Kidney tubule cell (primary cell): ENCODE measurements at regions not wholly inside any gene's neighbourhood (a gene's known extent, or its start where the extent isn't known, plus 50 kb on each side); places are given as distances from the start of the nearest gene placed in this dataset.

Source experiments
- DNase-seq: peaks from one replicate; pipeline ENCODE4 v3.0.0-alpha.2; 2018; ENCODE audit warnings: low spot score

- no peak for DNase-seq
These were observed 125.8 kb upstream of the KLF4 start for GRCh38 chr9:107615321-107615720.

DNA sequence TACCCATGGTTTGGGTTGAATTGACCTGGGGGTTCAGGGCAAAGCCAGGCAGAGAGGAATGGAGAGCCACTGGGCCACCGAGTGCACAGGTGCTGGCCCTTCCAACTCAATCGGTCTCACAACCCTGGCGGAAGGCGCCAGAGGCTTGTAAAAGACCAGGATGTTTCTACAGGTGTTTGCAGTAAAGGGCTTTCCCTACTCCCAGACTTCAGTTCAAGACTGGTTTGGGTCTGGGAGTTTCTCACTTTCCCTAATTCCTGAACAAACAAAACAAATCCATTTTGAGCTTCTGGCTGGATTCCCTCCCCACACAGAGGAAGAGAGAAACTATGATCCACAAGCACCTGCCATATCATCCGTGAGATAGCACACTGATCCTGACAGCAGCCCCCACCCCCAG, 125.2 kb upstream of the KLF4 start:
- DNase-seq: no peak

DNA sequence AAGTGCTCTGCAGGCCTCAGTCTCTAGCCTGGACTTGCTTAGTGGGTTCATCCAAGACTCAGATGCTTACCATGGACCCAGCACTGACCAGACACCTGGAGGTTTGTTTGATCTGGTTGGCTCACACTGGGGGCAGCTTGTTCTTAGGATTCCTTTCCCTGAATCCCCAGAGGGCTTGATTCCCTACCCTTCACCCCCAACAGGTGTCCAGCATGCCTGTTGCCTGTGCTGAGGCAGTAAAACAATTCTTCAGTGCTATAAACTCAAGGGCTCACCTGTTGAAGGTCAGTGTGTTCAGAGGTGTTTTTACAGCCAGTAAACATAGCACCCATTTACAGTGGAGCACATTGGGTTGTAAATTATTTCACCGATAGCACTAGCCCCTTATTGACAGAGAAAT, 123.8 kb upstream of the KLF4 start:
- DNase-seq: no peak

DNA sequence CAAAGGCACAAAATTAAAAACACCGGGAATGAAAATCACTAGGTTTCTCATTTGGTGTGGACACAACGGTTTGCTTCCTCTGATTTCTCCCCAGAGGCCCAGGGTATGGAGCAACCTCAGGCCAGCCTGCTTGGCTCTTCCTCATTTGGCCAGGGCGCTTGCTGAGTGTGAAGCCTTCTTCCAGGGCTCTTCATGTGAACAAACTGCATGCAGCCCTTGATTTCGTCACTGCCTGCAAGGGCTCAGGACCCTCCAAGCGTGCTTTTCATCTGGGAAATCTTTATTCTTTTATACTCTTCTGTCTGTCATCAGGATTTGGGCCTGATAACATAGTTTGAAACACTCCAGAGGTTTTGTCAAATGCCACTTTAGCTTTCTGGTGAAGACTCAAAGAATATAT, 122.6 kb upstream of the KLF4 start:
- DNase-seq: no peak

DNA sequence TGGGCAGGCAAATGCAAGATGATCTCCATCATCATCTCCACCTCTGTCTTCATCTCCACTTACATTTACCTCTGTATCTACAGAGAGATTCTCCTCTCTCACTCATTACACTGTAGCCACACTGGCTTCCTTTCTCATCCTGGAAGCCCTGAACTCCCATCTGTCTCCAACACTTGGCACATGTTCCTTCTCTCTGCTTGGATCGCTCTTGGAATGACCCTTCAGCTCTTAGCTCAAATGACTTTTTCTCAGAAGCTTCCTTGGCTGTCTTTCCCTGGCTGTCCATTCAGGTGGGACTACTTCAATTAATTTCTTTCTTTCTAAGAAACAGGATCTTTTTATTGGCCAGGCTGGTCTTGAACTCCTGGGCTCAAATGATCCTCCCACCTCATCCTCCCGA, 120.0 kb upstream of the KLF4 start:
- DNase-seq: no peak

- DNase-seq: no peak
These were observed 116.7 kb upstream of the KLF4 start for GRCh38 chr9:107606149-107606790.

DNA sequence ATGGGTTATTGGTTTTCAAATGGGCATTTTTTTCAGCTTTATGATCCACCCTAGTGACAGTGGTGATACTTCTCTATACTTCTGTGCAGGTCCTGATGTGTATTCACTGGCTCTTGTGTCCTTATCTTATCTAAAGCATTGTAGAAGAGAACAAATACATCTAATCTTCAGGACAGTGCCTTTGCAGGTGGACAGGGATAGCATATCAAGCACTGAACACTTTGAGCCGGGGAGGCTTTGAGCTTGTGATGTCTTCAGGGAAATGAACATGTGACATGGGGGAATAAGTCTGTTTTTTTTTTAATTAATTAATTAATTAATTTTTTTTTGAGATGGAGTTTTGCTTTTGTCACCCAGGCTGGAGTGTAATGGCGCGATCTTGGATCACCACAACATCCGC, 115.5 kb upstream of the KLF4 start:
- DNase-seq: no peak

DNA sequence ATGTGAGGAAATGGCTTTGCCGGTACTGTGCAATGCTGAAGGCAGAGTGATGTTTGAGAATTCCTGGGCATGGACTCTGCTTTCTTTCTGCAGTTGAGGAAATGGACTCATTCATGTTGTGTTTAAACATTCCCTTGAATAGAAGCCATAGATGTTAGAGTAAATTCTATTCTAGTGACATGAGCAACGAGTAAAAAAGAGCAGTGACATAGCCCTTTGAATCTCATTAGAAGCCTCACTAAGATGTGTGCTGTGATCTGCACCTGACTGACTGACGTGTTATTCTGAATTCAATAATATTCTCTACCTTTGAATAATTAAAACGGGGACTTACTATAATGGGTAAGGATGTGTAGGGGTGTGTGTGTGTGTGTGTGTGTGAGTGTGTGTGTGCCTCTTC, 113.7 kb upstream of the KLF4 start:
- DNase-seq: no peak

DNA sequence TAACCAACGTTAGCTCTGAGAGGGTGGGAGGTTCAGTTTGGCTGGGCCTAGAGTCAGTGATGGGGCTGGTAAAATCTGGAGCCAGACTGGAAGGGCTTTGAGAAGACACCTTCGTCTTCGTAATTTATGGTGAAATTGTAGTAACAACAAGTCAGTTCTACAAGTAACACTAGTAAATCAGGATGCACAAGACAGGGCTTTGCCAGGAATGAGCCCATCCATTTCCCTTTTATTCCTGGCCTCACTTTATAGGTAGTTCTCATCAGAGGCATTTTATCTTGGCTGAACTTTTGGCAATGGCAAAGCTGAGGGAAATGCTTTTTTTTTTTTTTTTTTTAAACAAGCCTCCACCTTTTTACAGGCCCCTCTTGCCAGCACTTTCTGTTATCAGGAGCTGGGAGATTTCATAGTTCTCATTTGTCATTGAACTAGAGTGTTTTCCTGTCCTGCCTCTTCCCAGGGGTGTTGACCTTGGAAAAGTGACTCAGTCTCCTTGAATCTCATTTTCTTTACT, 110.5 kb upstream of the KLF4 start:
- no peak for DNase-seq

- peak; percentile 81 for DNase-seq
These were observed 108.2 kb upstream of the KLF4 start for GRCh38 chr9:107597743-107598217.

DNA sequence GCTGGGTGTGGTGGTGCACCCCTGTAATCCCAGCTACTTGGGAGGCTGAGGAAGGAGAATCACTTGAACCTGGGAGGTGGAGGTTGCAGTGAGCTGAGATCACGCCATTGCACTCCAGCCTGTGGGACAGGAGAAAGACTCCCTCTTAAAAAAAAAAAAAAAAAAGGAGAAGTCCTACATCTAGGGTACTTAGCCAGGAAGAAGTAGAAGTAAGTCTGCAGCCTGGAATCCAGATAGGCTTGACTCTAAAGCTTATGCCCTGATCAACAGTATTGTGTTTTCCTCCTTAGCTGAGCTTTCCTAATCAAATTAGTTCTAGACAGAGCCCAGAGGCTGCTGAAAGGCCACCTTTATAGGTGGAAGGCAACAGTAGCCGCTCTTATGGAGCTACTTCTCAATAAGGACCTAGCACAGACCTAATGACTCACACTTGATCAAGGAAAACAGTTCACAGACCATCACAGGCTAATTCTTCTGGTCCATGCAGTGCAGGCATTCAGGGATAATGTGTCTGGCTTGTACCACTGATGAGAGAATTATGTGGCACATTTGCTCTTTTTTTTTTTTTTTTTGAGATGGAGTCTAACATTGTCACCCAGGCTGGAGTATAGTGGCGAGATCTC, 105.5 kb upstream of the KLF4 start:
- no peak for DNase-seq

DNA sequence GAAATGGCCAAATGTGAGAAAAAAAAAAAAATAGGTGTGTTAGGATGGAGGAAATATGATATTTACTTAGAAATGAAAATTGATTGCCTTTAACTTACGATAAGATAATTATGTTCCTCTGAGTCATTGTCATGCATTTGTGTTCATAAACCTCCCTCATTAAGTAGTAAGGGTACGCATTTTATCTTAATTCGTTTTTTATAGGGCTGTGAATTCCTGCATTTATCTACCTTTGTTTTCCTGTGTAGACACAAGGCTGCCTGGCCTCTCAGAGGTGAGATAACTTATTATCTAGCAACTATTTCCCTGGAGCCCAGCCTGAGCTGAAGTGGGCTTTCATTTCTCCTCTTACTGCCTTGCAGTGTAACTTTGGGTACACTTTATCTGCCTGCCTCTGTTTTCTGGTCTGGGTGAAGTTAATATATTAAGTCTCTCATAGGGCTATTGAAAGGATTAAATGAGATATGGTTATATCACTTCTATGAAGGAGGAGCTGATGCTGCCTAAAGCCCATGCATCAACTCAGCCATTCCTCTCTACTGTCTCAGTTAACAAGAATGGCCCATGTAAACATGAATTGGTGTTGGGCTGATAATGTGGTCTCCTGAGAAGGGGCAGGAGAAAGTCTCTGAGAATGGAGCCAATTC, 103.8 kb upstream of the KLF4 start:
- DNase-seq: no peak

DNA sequence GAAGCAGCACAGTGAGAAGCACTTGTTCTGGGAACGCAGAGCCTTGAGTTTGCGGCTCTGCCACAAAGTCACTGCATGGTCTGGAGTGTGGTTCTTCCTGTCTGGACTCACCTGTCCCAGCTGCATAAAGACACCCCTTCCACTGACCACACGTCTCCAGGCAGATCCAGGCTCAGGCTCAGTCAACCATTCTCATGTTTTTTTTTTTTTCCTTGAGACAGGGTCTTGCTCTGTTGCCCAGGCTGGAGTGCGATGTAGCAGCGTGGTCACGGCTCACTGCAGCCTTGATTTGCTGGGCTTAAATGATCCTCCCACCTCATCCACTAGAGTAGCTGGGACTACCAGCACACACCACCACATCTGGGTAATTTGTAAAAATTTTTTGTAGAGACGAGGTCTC, 102.9 kb upstream of the KLF4 start:
- peak; percentile 58 for DNase-seq

GRCh38 chr9:107591781-107592180, 102.2 kb upstream of the KLF4 start:
- no peak for DNase-seq

- DNase-seq: no peak
These were observed 98.8 kb upstream of the KLF4 start for GRCh38 chr9:107588393-107588792.

GRCh38 chr9:107587191-107587963, 97.8 kb upstream of the KLF4 start:
- no peak for DNase-seq

DNA sequence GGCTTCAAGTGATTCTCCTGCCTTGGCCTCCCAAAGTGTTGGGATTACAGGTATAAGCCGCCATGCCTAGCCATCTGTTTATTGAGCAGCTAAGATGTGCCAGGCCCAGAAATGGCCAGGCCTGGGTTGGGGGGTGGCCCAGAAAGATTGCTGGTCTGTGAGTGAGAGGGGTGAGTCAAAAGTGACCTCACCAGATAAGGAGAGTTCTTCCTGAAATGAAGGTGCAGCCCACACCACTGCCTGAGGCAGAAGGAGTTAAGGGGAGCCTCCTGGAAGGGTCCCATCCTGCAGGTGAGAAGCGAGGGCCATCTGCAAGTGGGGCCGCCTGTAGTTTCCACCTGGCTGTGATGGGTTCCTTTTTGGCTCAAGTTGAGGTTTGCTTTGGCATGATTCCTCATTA, 96.9 kb upstream of the KLF4 start:
- peak; percentile 14 for DNase-seq

GRCh38 chr9:107585465-107585864, 95.9 kb upstream of the KLF4 start:
- DNase-seq: no peak

- DNase-seq: no peak
These were observed 95.4 kb upstream of the KLF4 start for GRCh38 chr9:107584944-107585343.

- no peak for DNase-seq
These were observed 94.6 kb upstream of the KLF4 start for GRCh38 chr9:107584186-107584585.

DNA sequence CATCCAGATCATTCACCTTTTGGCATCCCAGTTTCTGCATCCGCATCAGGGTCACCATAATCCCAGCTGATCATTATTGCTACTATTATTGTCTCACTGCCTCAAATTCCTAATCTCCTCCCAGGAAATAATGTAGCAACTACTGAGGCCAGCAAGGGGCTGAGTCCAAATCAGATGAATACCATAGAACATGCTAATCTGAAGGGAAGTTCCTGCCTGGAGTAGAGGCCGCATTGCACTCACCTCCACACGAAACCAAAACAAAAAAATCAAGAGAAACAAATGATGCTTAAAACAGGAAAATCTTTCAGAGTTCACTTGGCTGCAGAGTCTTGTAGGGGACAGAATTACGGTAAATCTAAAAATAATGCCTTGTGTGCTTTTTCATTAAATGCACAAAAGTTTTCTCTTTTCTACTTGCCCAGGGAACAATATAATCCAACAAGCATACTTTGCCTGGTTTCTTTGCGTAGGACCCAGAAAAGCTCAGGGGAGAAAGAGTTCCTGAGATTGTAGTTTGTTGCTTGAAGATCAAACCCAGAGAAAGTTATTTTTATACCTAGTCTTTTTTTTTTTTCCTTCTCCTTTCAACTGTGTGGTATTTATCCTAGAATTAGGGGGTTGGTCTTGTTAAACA, 87.7 kb upstream of the KLF4 start:
- DNase-seq: no peak

DNA sequence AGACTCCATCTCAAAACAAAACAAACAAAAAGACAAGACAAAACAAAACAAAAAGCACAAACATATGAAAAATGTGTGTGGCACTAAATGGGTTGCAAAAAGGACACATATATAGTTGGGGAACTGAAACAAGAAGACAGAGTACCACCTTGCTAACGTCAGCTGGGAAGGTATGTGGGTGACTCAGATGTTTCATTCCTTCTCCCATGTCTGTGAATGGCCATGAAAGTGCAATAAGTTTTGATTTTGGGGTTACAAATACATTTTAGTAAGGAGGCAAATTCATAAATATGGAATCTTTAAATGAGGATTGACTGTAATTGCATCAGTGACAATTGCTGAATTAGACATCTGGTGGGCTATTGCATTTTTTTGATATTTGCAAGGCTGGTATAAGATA, 81.6 kb upstream of the KLF4 start:
- DNase-seq: no peak
